ENCODE measurements at regions not wholly inside any gene's neighbourhood (a gene's known extent, or its start where the extent isn't known, plus 50 kb on each side); places are given as distances from the start of the nearest gene placed in this dataset.

DNA sequence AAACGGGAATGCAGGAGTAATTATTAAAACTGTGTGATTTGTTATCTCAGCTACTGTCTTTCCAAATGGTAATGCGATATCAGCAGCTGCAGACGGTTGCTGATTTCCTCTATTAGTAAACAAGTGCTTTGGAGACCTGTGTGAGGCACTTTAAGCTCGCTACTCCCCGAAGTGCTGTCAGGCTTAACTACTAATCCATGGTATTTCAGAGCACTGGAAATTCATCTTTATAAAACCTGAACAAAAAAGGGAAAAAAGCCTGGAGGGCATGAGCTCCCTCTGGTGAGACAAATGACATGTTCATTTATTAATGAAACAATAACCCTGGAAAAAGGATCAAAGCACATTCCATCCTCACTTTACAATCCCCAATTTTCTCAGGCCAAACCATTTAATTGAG, 143.6 kb upstream of the OTX2 start:
- no peak overlapping the region for H2BK5ac ChIP-seq (ENCODE audit: insufficient read length, low read length)
- H3K27ac ChIP-seq (ENCODE audit: insufficient read length, low read depth, low read length): no peak overlapping the region
- no peak overlapping the region for H3K56ac ChIP-seq (ENCODE audit: insufficient read length, low read depth, low read length)
- no peak for DNase-seq
- H3K27me3 Mint-ChIP-seq (ENCODE audit: low read depth): no peaks in the 10 kb centered on the region
- no peak overlapping the region for H2BK15ac ChIP-seq (ENCODE audit: low read depth, low read length)
- H3K4me1 ChIP-seq (ENCODE audit: insufficient read depth, low read length): peaks cover 7% of the 10 kb centered on the region
- H3K4me1 Mint-ChIP-seq: peaks cover 23 to 28% of the 10 kb centered on the region in 2 experiments
- H3K18ac ChIP-seq (ENCODE audit: insufficient read length, low read depth, low read length): no peak overlapping the region
- no peaks in the 10 kb centered on the region for H3K36me3 Mint-ChIP-seq (ENCODE audit: insufficient read depth in 1 of 3, low read depth in 3 of 3)
- no peak overlapping the region for H2AFZ ChIP-seq (ENCODE audit: low read length)
- no peak overlapping the region for H3K9ac ChIP-seq (ENCODE audit: extremely low read depth, insufficient read length, low read length)
- H3K23ac ChIP-seq (ENCODE audit: insufficient read length, low read depth, low read length): no peak overlapping the region
- H3K79me2 ChIP-seq (ENCODE audit: insufficient read depth, low read length): no peaks in the 10 kb centered on the region
- no peak overlapping the region; a peak in 1 of 7 replicates for H3K27ac Mint-ChIP-seq
- no peak overlapping the region for H2BK20ac ChIP-seq (ENCODE audit: low read depth, low read length, poor library complexity, severe bottlenecking)
- no peak overlapping the region for H2BK12ac ChIP-seq (ENCODE audit: insufficient read length, low read depth, low read length)
- H4K8ac ChIP-seq (replicated peaks; ENCODE audit: insufficient read length, low read depth, low read length): no peak overlapping the region
- H4K91ac ChIP-seq (ENCODE audit: insufficient read length, low read depth, low read length): no peak overlapping the region
- no peaks in the 10 kb centered on the region for H4K20me1 ChIP-seq (ENCODE audit: control insufficient read depth, insufficient read depth, insufficient read length)
- H3K23me2 ChIP-seq (ENCODE audit: insufficient read length, low read depth, low read length, poor library complexity, severe bottlenecking): no peaks in the 10 kb centered on the region
- no peaks in the 10 kb centered on the region for H3K9me3 ChIP-seq (ENCODE audit: control insufficient read depth, low read depth, low read length)
- H2BK120ac ChIP-seq (ENCODE audit: low read depth, low read length, poor library complexity, severe bottlenecking): no peak overlapping the region
- TF ChIP-seq, protein P1, sequence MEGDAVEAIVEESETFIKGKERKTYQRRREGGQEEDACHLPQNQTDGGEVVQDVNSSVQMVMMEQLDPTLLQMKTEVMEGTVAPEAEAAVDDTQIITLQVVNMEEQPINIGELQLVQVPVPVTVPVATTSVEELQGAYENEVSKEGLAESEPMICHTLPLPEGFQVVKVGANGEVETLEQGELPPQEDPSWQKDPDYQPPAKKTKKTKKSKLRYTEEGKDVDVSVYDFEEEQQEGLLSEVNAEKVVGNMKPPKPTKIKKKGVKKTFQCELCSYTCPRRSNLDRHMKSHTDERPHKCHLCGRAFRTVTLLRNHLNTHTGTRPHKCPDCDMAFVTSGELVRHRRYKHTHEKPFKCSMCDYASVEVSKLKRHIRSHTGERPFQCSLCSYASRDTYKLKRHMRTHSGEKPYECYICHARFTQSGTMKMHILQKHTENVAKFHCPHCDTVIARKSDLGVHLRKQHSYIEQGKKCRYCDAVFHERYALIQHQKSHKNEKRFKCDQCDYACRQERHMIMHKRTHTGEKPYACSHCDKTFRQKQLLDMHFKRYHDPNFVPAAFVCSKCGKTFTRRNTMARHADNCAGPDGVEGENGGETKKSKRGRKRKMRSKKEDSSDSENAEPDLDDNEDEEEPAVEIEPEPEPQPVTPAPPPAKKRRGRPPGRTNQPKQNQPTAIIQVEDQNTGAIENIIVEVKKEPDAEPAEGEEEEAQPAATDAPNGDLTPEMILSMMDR (conservative IDR thresholded peaks at IDR 0.05): no peak
- no peak overlapping the region for H3K4me2 ChIP-seq (ENCODE audit: insufficient read depth, insufficient read length, low read length)
- H2AK5ac ChIP-seq (ENCODE audit: insufficient read length, low read length): no peak overlapping the region
- H3K79me1 ChIP-seq (ENCODE audit: insufficient read depth, low read depth, low read length, poor library complexity, severe bottlenecking): no peaks in the 10 kb centered on the region
- WGBS (ENCODE audit: extremely low coverage, insufficient read length, low lambda C conversion rate): no CpG with 5 or more reads among the region's 5 CpGs
- no peak overlapping the region for H3K4ac ChIP-seq (ENCODE audit: low read depth, low read length)
- H3K4me3 Mint-ChIP-seq: no peak overlapping the region
- H4K5ac ChIP-seq (ENCODE audit: insufficient read length, low read depth, low read length): no peak overlapping the region
- H3K14ac ChIP-seq (ENCODE audit: insufficient read depth, low read length): no peak overlapping the region
- H3K27me3 ChIP-seq (ENCODE audit: insufficient read depth, low read length): no peaks in the 10 kb centered on the region
- H3T11ph ChIP-seq (ENCODE audit: low read length): no peak overlapping the region
- H3K9me3 Mint-ChIP-seq: no peaks in the 10 kb centered on the region

All from H9 (cell line).